HG03378 (cell line): ENCODE measurements at regions not wholly inside any gene's neighbourhood (a gene's known extent, or its start where the extent isn't known, plus 50 kb on each side); places are given as distances from the start of the nearest gene placed in this dataset.
"Not testable (repeated sequence)": the region's sequence is repeated elsewhere in the genome, so short reads cannot be mapped to it uniquely, and the experiment has no call there.

Experiments
- ATAC-seq: cut with Tn5 transposase; IDR thresholded peaks from one replicate; pipeline ENCODE4 v1.9.1; 2021; ENCODE audit warnings: mild to moderate bottlenecking, moderate library complexity; ENCODE audit not compliant: unreplicated experiment

- ATAC-seq, result no peak
Observed at GRCh38 chr4:66568431-66568830, 898.1 kb upstream of the EPHA5 start.

- ATAC-seq, result no peak
Observed at GRCh38 chr4:66568001-66568400, 897.7 kb upstream of the EPHA5 start.

GRCh38 chr4:66567551-66567950 is 897.3 kb upstream of the EPHA5 start:
- ATAC-seq, result no peak

DNA sequence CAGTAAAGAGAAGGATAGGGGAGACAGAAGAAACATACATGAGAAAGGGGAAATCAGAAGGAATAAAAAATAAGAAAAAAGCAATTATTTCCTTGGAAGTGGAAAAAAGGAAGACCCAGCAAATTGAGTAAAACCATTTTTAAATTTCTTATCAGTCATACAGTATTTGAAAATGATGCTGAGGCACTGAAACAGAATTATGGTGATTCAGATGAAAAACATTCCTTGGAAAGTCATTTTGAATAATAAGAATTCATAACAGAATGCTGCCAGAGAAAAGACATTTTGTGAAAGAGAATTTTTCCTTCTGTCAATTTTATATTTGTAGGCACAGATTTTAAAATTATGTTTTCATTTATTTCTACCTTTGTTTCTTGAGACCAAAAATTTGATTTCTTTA is 895.5 kb upstream of the EPHA5 start:
- no peak for ATAC-seq

GRCh38 chr4:66564901-66565651 is 894.8 kb upstream of the EPHA5 start:
- ATAC-seq, result no peak

DNA sequence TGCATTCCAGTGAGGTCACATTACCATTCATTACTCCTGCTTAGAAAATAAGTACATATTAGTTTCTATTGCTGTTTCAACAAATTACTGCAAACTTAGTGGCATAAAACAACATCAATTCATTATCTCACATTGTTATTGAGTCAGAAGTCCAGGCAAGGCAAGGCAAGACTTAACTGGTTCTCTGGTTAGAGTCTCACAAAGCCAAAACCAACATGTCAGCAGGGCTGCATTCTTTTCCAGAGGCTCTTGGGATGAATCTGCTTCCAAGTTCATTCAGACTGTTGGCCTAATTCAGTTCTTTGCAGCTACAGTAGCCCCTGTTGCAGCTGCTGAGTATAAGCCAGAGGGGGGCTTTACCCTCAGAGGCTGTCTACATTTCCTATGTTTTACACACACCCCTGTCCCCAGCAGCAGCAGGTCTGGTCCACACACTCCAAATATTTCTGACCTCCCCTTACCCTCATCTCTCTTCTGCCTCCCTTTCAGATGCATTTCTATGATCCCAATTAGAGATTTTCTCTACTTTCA is 892.1 kb upstream of the EPHA5 start:
- ATAC-seq, result no peak

DNA sequence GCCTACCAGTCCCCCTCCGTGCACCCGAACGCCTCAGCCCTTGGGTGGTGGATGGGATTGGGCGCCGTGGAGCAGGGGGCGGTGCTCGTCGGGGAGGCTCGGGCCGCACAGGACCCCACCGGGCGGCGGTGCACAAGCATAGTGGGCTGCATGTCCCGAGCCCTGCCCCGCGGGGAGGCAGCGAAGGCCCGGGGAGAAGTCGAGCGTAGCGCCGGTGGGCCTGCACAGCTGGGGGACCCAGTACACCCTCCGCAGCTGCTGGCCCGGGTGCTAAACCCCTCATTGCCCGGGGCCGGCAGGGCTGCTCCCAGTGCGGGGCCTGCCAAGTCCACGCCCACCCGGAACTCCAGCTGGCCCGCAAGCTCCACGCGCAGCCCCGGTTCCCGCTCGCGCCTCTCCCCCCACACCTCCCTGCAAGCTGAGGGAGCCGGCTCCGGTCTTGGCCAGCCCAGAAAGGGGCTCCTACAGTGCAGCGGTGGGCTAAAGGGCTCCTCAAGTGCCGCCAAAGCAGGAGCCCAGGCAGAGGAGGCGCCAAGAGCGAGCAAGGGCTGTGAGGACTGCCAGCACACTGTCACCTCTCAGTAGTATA is 891.3 kb upstream of the EPHA5 start:
- not testable (repeated sequence) for ATAC-seq

- ATAC-seq, result no peak
Observed at GRCh38 chr4:66558651-66559050, 888.4 kb upstream of the EPHA5 start.

DNA sequence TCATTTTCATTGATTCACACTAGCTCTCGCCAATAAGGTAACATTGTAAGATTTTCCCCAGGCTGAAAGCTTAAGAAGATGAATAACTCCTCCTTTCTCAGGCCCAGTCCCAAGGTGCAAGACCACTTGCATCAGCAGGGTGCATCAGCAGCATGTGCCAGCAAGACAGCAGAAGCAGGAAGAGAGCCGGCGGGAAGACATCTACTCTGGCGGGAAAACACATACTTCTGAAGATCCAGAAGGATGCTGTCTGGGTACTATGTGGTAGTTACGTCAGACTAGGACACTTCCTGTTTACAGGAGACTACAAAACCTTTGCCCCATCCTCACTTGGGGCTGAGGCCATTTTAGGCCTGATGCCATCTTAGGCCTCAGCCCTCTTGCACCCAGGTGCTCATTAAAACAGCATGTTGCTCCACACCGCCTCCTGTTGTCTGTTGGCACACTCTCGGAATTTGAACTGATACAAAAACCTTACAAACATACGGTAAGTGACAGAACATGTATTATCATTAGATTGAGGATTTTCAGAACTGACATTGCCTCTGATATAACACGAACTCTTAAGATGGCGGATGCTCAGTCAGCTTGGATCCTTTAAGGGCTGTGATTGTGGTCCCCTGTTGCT is 886.5 kb upstream of the EPHA5 start:
- no peak for ATAC-seq

- no peak for ATAC-seq
Observed at GRCh38 chr4:66555301-66555700, 885.0 kb upstream of the EPHA5 start.

- ATAC-seq, result no peak
Observed at GRCh38 chr4:66554826-66555225, 884.5 kb upstream of the EPHA5 start.

- ATAC-seq, result not testable (repeated sequence)
Observed at GRCh38 chr4:66545301-66545700, 875.0 kb upstream of the EPHA5 start.

- no peak for ATAC-seq
Observed at GRCh38 chr4:66544281-66544680, 874.0 kb upstream of the EPHA5 start.

- ATAC-seq, result no peak
Observed at GRCh38 chr4:66539745-66540144, 869.5 kb upstream of the EPHA5 start.

DNA sequence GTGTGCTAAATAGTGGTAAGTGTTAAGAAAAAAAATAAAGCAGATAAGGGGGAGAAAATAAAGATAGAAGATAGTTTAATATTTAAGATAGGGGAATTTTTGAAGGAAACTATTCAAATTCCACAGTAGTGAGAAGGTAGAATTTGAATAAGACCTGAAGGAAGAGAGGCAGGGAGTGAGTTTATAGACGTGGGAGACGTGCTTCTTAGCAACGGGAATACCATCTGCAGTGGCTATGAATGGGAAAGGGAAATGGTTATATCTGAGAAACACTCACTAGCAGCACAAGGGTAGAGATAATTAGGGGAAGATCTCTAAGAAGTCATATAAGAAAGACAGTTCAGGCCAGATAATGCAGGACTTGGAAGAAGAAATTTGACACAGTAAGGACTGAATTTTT is 854.5 kb upstream of the EPHA5 start:
- no peak for ATAC-seq

DNA sequence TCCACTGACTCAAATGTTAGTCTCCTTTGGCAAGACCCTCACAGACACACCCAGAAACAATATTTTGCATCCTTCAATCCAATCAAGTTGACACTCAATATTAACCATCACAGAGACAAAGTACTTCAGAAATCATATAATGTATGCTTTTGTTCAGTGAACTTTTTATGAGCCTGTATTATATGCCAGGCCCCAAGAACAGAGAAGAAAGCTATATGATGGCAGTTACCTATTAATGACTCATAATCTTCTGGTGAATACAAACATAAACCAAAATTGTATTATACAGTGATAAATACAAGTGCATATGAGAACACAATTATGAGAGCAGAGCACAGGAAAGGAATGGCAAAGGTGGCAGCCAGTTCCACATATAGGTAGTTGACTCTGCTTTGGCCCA is 852.0 kb upstream of the EPHA5 start:
- ATAC-seq, result no peak

- ATAC-seq, result no peak
Observed at GRCh38 chr4:66516940-66517339, 846.7 kb upstream of the EPHA5 start.

DNA sequence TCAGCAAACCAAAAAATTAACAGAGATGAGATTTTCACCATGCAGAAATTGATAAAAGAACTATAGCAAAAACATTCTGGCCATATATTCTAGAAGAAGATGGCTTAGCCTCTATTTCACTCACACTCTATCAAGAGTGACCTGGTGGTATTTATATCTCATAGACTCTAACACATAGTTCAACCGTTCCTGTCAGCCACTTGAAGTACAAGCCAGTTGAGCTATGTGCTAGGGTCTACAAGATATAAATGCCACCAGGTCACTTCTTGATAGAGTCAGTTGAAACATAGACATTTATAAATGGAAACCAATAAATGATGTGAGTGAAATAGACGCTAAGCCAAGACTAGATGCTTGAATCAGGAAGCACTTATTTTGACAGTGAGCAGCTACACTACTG is 836.7 kb upstream of the EPHA5 start:
- no peak for ATAC-seq

GRCh38 chr4:66501997-66502396 is 831.7 kb upstream of the EPHA5 start:
- ATAC-seq, result no peak

DNA sequence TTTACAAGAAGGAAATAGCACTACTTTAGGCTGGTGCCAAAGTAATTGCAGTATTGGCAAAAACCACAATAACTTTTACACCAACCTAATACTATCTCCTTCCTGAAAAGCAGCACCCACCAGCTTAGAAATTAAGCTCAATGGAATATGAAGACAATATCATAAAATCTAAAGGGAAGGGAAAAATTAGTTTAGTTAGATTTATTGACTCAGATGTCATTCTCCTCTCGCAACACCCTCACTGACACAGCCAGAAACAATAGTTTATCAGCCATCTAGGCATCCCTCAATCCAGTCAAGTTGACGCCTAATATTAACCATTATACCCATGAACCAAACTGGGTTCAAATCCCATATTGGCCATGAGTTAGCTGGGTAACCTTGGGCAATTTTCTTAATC is 820.4 kb upstream of the EPHA5 start:
- ATAC-seq, result no peak

DNA sequence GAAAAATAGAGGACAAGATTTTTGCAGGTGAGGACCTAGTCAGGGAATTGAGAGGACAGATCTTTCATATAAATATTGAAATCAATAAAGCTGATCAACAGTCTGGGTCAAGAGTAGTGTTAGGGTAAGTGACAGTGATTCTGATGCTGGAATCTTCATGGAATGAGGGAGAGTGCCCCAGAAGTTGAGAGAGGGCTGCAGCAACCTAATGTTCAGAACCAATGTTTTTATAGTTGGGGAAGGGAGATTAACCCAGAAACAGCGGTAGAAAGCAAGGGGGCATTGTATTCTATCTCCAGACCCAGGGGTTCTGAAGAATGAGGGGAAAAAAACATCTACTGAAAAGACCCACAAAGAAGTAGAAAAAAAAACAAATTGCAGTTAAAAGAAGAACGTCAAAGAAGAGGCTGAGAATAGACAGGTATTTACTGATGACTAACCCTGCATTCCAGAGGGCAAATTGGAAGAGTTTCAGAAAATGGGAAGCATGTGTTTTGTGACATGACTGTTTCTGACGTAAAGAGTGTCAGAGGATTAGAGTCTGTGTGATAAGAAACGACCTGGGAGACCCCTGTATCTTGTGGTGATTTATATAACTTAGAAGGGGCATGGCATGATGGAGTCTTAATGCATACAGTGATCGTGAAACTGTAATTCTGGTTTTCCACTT is 819.6 kb upstream of the EPHA5 start:
- no peak for ATAC-seq

- ATAC-seq, result no peak
Observed at GRCh38 chr4:66489370-66489769, 819.1 kb upstream of the EPHA5 start.
